ENCODE measurements at regions not wholly inside any gene's neighbourhood (a gene's known extent, or its start where the extent isn't known, plus 50 kb on each side); places are given as distances from the start of the nearest gene placed in this dataset.

- TF ChIP-seq CTCF (IDR thresholded peaks at IDR 0.05) (no peak), POLR2A (IDR thresholded peaks at IDR 0.05) (no peak)
Observed at GRCh38 chr2:76406134-76406855, 695.6 kb upstream of the GCFC2 start.
